NB4 (cell line): ENCODE measurements at regions not wholly inside any gene's neighbourhood (a gene's known extent, or its start where the extent isn't known, plus 50 kb on each side); places are given as distances from the start of the nearest gene placed in this dataset.

Experiments
- DNase-seq: peaks from one replicate; pipeline ENCODE4 v3.0.0; 2010; ENCODE audit warnings: low read depth
- H3K4me3 ChIP-seq: one replicate; pipeline ENCODE4 v1.5.1; 2011; ENCODE audit warnings: mild to moderate bottlenecking, low read depth, low read length, moderate library complexity
- MYC ChIP-seq: IDR thresholded peaks from 2 replicates; pipeline ENCODE4 v1.6.1; 2011; ENCODE audit warnings: low read depth, low read length
- POLR2A ChIP-seq: IDR thresholded peaks from 2 replicates; pipeline ENCODE4 v1.6.1; 2011; ENCODE audit warnings: mild to moderate bottlenecking; ENCODE audit not compliant: insufficient read length; ENCODE audit errors: extremely low read depth
- TF ChIP-seq, protein P1 (sequence below): IDR thresholded peaks from one replicate; pipeline ENCODE4 v1.5.1; 2012; ENCODE audit warnings: low read depth, low read length
- TF ChIP-seq, protein P2 (sequence below): IDR thresholded peaks from 2 replicates; pipeline ENCODE4 v1.6.1; 2011; ENCODE audit warnings: low read depth, low read length

DNA sequence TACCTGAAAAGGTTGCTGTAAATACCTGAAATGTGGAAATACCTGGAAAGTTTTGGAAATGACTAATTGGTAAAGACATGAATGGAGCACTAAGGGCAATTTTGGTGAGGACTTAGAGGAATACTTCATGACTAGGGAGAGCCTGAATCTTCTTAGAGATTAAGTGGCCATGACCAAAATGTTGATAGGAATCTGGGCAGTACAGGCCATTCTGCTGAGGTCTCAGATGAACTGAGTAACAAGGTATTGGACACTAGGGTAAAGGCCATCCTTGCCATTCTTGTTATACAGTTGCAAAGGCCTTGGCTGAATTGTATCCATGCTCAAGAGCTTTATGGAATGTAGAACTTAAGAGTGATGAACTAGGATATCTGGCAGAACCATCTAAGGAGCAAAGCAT, 742.9 kb upstream of the RAB6C start:
- no peak overlapping the region for H3K4me3 ChIP-seq
- TF ChIP-seq MYC (no peak), POLR2A (no peak)
- TF ChIP-seq, protein P1, sequence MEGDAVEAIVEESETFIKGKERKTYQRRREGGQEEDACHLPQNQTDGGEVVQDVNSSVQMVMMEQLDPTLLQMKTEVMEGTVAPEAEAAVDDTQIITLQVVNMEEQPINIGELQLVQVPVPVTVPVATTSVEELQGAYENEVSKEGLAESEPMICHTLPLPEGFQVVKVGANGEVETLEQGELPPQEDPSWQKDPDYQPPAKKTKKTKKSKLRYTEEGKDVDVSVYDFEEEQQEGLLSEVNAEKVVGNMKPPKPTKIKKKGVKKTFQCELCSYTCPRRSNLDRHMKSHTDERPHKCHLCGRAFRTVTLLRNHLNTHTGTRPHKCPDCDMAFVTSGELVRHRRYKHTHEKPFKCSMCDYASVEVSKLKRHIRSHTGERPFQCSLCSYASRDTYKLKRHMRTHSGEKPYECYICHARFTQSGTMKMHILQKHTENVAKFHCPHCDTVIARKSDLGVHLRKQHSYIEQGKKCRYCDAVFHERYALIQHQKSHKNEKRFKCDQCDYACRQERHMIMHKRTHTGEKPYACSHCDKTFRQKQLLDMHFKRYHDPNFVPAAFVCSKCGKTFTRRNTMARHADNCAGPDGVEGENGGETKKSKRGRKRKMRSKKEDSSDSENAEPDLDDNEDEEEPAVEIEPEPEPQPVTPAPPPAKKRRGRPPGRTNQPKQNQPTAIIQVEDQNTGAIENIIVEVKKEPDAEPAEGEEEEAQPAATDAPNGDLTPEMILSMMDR: no peak
- TF ChIP-seq, protein P2, sequence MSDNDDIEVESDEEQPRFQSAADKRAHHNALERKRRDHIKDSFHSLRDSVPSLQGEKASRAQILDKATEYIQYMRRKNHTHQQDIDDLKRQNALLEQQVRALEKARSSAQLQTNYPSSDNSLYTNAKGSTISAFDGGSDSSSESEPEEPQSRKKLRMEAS: no peak
- DNase-seq: no peak

DNA sequence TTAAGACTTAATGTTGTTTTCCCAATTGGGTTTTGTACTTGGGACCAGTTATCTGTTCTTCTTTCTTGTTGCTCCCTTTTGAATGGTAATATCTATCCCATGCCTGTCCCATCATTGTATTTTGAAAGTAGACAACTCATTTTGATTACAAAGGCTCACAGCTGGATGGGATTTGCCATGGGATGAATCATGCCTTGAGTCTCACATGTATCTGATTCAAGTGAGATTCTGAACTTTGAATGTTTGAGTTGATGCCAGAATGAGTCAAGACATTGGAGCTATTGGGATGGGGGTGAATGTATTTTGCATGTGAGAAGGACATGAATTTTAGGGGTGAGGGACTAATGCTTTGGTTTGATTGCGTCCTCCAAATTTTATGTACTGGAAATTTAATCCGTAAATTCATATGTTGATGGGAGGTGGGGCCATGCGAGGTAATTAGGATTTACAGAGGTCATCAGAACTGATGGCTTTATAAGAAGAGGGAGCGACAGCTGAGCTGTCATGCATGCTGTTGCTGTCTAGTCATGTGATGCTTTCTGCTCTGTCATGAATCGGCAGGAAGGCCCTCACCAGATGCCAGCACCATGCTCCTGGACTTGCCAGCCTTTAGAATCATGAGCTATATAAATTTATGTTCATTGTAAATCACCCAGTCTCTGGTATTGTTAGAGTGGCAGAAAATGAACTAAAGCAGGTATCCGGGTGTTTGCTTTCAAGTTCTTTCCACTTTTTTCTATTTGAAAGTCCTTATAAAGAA, 741.3 kb upstream of the RAB6C start:
- TF ChIP-seq, protein P1: no peak
- TF ChIP-seq POLR2A (no peak), MYC (no peak)
- TF ChIP-seq, protein P2: no peak
- H3K4me3 ChIP-seq: no peak overlapping the region
- no peak for DNase-seq

DNA sequence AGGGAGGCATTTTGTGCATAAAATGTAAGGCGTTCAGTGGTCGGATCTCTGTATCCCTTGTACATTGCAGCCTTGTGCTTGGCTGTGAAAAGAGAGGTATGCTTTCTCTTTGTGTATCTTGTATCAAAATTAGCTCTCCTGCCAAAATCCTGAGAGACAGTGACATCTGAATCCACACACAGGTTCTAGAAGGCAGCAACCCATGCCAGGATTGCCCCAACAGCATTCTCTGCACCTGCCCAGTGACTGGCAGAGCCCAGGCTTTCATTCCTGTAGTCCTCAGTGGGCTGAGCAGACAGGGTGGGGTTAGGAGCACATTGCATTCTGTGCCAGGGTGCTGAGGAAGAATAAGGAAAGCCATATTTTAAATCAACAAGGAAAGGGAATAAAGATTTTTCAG, 740.3 kb upstream of the RAB6C start:
- no peak for DNase-seq
- no peak overlapping the region for H3K4me3 ChIP-seq
- TF ChIP-seq, protein P1: no peak
- TF ChIP-seq MYC (no peak), POLR2A (no peak)
- TF ChIP-seq, protein P2: no peak

DNA sequence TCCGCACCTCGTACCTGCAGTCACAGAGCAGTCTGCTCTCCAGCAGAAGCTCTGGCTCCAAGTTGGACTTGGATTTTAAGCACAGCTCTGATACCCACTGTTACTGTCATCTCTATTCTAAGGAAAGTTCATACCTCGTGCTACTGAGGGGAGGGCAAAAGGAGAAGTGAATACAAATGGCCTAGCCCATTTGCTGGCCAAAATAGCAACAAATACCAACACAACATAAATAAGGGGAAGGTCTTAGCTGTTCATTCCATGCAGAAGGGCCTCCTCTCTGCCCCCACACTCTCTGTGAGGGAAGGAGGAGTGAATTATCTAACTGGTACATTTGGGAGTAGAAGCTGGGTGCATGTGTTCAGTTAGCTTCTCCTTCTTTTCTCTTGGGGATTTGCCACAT, 739.4 kb upstream of the RAB6C start:
- no peak overlapping the region for H3K4me3 ChIP-seq
- TF ChIP-seq, protein P1: no peak
- TF ChIP-seq, protein P2: no peak
- TF ChIP-seq MYC (no peak), POLR2A (no peak)
- no peak for DNase-seq

DNA sequence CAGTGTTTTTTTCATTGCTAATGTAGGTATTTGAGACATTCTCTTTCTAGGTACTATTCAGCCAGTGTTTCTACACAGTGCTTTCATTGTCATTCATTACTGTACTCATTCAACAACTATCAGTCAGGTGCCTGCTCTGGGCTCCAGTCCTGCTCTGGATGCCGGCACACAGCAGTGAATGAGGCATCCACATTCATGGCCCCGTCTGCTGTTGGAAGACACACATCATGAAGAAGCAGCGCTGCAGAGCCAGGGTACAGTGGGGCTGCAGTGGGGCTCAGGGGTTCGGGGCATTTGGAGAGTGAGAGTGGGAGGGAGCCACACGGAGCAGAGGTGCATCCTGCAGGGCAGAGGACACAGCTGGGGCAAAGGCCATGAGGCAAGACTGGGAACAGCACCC, 737.2 kb upstream of the RAB6C start:
- DNase-seq: no peak
- TF ChIP-seq POLR2A (no peak), MYC (no peak)
- TF ChIP-seq, protein P1: no peak
- TF ChIP-seq, protein P2: no peak

More for the DNA sequence above, 737.2 kb upstream of the RAB6C start:
- no peak overlapping the region for H3K4me3 ChIP-seq
